Heart left ventricle (tissue), 13 donors: ENCODE measurements at regions not wholly inside any gene's neighbourhood (a gene's known extent, or its start where the extent isn't known, plus 50 kb on each side); places are given as distances from the start of the nearest gene placed in this dataset.
"Not testable (repeated sequence)": the region's sequence is repeated elsewhere in the genome, so short reads cannot be mapped to it uniquely, and the experiment has no call there.

ENCODE experiments used
- CTCF ChIP-seq, 12 donors: fragments of 200-600 bp; sonication (generic) in 4 of 12; IDR thresholded peaks; one replicate each; pipeline versions ENCODE4 v1.5.0 to v1.8.0; 2018 to 2022; ENCODE audit warnings: antibody characterized with exemption in 12 of 12, mild to moderate bottlenecking in 5 of 12
- POLR2A ChIP-seq, 2 donors: fragments of 450-650 bp; IDR thresholded peaks; one replicate each; pipeline ENCODE4 v1.6.1; 2017; ENCODE audit warnings: antibody characterized with exemption in 2 of 2, mild to moderate bottlenecking in 2 of 2, moderate library complexity in 2 of 2
- donor health status: ischemic (EF 13 %, LVEDD 7.1; RV severe dilation, severe dysfunction).
- donor health status: DM: no; HTN: yes; CAD: no.
- donor health status: DM: no; HTN: no; CAD: no.
- donor health status: ischemic (EF 25% LVEDD 6.9; RV normal size, moderate dysfunction).
- donor health status: ischemic (EF 25% LVEDD 5.7; RV mildly dilated, moderate dysfunction).
- donor health status: ischemic (EF 35%, LVEDD 5.7; RV mildly dilated, moderate dysfunction).
- donor health status: nonischemic (EF 11% LVEDD 7.7; RV severe dilation, severe dysfunction).
- donor health status: DM: yes; HTN: yes; CAD: no.
- donor health status: PGD.
- donor health status: ischemic (EF 29% LVEDD 5.4; RV normal size, mild dysfunction).
- donor health status: nonischemic (EF 23%, LVEDD 6.1; RV moderate dilation, normal function).

- not testable (repeated sequence) for TF ChIP-seq CTCF, POLR2A (IDR thresholded peaks at IDR 0.05)
Measured at GRCh38 chr3:87653138-87653537, 376.8 kb upstream of the POU1F1 start.
